ENCODE measurements at regions not wholly inside any gene's neighbourhood (a gene's known extent, or its start where the extent isn't known, plus 50 kb on each side); places are given as distances from the start of the nearest gene placed in this dataset.
"Not testable (repeated sequence)": the region's sequence is repeated elsewhere in the genome, so short reads cannot be mapped to it uniquely, and the experiment has no call there.

- TF ChIP-seq, protein P1, sequence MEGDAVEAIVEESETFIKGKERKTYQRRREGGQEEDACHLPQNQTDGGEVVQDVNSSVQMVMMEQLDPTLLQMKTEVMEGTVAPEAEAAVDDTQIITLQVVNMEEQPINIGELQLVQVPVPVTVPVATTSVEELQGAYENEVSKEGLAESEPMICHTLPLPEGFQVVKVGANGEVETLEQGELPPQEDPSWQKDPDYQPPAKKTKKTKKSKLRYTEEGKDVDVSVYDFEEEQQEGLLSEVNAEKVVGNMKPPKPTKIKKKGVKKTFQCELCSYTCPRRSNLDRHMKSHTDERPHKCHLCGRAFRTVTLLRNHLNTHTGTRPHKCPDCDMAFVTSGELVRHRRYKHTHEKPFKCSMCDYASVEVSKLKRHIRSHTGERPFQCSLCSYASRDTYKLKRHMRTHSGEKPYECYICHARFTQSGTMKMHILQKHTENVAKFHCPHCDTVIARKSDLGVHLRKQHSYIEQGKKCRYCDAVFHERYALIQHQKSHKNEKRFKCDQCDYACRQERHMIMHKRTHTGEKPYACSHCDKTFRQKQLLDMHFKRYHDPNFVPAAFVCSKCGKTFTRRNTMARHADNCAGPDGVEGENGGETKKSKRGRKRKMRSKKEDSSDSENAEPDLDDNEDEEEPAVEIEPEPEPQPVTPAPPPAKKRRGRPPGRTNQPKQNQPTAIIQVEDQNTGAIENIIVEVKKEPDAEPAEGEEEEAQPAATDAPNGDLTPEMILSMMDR (IDR thresholded peaks at IDR 0.05; ENCODE audit: low read depth, low read length): no peak
- no peaks in the 10 kb centered on the region for H3K27me3 ChIP-seq
- no peaks in the 10 kb centered on the region for H3K4me1 ChIP-seq (ENCODE audit: low read depth)
- H3K36me3 ChIP-seq: no peaks in the 10 kb centered on the region
- DNase-seq (ENCODE audit: low read depth in 1 of 2, low spot score in 1 of 2): no peak
- no peak overlapping the region for H3K27ac ChIP-seq
- no peak overlapping the region for H3K4me3 ChIP-seq
- H3K9me3 ChIP-seq (ENCODE audit: low read depth): no peaks in the 10 kb centered on the region
These were observed 216.3 kb upstream of the FERMT1 start for GRCh38 chr20:6339176-6339575.

- no peak for DNase-seq (ENCODE audit: low read depth in 1 of 2, low spot score in 1 of 2)
- Histone ChIP-seq H3K4me3 (no peak overlapping the region), H3K36me3 (no peaks in the 10 kb centered on the region), H3K9me3 (ENCODE audit: low read depth) (no peaks in the 10 kb centered on the region), H3K27ac (no peak overlapping the region), H3K4me1 (ENCODE audit: low read depth) (no peaks in the 10 kb centered on the region), H3K27me3 (no peaks in the 10 kb centered on the region)
- TF ChIP-seq, protein P1 (IDR thresholded peaks at IDR 0.05; ENCODE audit: low read depth, low read length): no peak
These were observed 210.3 kb upstream of the FERMT1 start for GRCh38 chr20:6333110-6333509.

DNA sequence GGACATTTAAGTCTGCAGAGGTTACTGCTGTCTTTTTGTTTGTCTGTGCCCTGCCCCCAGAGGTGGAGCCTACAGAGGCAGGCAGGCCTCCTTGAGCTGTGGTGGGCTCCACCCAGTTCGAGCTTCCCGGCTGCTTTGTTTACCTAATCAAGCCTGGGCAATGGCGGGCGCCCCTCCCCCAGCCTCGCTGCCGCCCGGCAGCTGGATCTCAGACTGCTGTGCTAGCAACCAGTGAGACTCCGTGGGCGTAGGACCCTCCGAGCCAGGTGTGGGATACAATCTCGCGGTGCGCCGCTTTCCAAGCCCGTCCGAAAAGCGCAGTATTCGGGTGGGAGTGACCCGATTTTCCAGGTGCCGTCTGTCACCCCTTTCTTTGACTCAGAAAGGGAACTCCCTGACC lies 198.4 kb upstream of the FERMT1 start:
- H3K9me3 ChIP-seq (ENCODE audit: low read depth); H3K27me3 ChIP-seq; H3K4me3 ChIP-seq; H3K36me3 ChIP-seq; H3K27ac ChIP-seq; H3K4me1 ChIP-seq (ENCODE audit: low read depth); DNase-seq (ENCODE audit: low read depth in 1 of 2, low spot score in 1 of 2): not testable (repeated sequence)

GRCh38 chr20:6311841-6312655 lies 189.2 kb upstream of the FERMT1 start:
- peaks cover 3% of the 10 kb centered on the region for H3K9me3 ChIP-seq (ENCODE audit: low read depth)
- no peak for DNase-seq (ENCODE audit: low read depth in 1 of 2, low spot score in 1 of 2)
- H3K4me1 ChIP-seq (ENCODE audit: low read depth): peaks cover 18% of the 10 kb centered on the region
- TF ChIP-seq, protein P1 (IDR thresholded peaks at IDR 0.05; ENCODE audit: low read depth, low read length): no peak
- H3K36me3 ChIP-seq: no peaks in the 10 kb centered on the region
- no peak overlapping the region for H3K27ac ChIP-seq
- H3K27me3 ChIP-seq: no peaks in the 10 kb centered on the region
- no peak overlapping the region for H3K4me3 ChIP-seq

DNA sequence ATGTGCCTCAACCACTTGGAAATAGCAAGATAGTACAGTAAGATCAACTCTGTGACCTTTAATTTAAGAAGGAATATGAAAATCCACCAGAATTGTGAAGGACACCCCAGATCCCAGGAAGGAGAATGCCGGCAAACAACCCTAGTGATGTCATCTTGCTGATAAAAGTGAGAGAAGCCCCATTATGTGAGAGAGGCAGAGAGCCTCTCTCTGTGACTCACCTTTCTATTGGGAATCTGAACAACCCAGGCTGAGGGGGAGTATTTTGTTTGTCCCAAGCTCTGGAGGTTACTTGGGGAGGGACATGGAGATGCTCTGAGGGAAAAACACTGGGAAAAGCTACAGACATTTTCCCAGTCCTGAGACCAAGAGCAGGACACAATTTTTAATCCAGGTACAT lies 188.3 kb upstream of the FERMT1 start:
- Histone ChIP-seq H3K4me3 (no peak overlapping the region), H3K27ac (peak overlapping the region; percentile 61), H3K36me3 (no peaks in the 10 kb centered on the region), H3K9me3 (ENCODE audit: low read depth) (peaks cover 3% of the 10 kb centered on the region), H3K4me1 (ENCODE audit: low read depth) (peaks cover 22% of the 10 kb centered on the region), H3K27me3 (no peaks in the 10 kb centered on the region)
- DNase-seq (ENCODE audit: low read depth in 1 of 2, low spot score in 1 of 2): no peak
- TF ChIP-seq, protein P1 (IDR thresholded peaks at IDR 0.05; ENCODE audit: low read depth, low read length): no peak

DNA sequence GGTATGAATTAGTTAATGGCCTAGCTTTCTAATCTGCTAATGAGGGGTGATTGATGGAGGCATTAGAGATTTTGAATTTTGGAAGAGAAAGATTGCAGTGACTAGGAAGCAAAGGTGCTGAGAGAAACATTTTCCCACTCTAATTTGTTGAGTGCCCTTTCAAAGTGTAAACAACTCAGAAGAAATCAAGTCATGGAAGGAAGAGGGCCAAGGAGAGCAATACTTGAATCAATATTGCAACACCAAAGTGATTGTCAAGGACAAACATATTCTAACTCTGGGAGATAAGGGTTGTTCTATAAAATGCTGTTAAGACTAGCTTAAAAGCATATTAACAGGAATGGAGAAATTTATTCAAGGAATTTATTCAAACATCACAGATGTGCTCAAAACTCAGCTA lies 182.7 kb upstream of the FERMT1 start:
- TF ChIP-seq, protein P1 (IDR thresholded peaks at IDR 0.05; ENCODE audit: low read depth, low read length): no peak
- Histone ChIP-seq H3K4me3 (no peak overlapping the region), H3K36me3 (no peaks in the 10 kb centered on the region), H3K27ac (no peak overlapping the region), H3K9me3 (ENCODE audit: low read depth) (no peaks in the 10 kb centered on the region), H3K27me3 (no peaks in the 10 kb centered on the region), H3K4me1 (ENCODE audit: low read depth) (peaks cover 31% of the 10 kb centered on the region)
- no peak for DNase-seq (ENCODE audit: low read depth in 1 of 2, low spot score in 1 of 2)

Measured in cardiac muscle cell (in vitro differentiated cells and primary cell).